ENCODE measurements at regions not wholly inside any gene's neighbourhood (a gene's known extent, or its start where the extent isn't known, plus 50 kb on each side); places are given as distances from the start of the nearest gene placed in this dataset.

DNA sequence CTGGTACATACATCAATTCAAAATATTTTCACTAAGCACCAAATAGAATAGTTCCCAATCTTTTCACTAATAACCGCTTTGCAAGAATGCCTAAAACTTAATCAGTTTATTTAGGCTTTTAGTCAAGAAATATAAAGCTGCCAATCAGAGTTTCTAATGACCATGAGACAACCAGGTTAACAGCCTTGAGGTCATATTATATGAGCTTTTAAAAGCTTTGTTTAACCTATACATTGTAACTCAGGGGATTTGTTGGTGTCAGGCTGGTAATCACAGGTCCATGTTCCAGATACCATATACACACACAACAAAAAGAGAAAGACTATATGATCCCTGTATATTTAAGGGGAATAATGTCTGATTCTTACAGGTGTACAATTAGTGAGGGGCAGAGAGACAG is 246.2 kb upstream of the ADGRL2 start:
- H3K27me3 ChIP-seq, result no peaks in the 10 kb centered on the region
- H3K36me3 ChIP-seq, result no peaks in the 10 kb centered on the region
- H3K9me3 ChIP-seq, result no peaks in the 10 kb centered on the region
- TF ChIP-seq, protein P1, sequence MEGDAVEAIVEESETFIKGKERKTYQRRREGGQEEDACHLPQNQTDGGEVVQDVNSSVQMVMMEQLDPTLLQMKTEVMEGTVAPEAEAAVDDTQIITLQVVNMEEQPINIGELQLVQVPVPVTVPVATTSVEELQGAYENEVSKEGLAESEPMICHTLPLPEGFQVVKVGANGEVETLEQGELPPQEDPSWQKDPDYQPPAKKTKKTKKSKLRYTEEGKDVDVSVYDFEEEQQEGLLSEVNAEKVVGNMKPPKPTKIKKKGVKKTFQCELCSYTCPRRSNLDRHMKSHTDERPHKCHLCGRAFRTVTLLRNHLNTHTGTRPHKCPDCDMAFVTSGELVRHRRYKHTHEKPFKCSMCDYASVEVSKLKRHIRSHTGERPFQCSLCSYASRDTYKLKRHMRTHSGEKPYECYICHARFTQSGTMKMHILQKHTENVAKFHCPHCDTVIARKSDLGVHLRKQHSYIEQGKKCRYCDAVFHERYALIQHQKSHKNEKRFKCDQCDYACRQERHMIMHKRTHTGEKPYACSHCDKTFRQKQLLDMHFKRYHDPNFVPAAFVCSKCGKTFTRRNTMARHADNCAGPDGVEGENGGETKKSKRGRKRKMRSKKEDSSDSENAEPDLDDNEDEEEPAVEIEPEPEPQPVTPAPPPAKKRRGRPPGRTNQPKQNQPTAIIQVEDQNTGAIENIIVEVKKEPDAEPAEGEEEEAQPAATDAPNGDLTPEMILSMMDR (IDR thresholded peaks at IDR 0.05), result no peak
- TF ChIP-seq POLR2A (IDR thresholded peaks at IDR 0.05), result no peak
- H3K4me3 ChIP-seq, result no peak overlapping the region
- no peak overlapping the region for H3K27ac ChIP-seq
- H3K4me1 ChIP-seq, result no peaks in the 10 kb centered on the region
- DNase-seq, result no peak

DNA sequence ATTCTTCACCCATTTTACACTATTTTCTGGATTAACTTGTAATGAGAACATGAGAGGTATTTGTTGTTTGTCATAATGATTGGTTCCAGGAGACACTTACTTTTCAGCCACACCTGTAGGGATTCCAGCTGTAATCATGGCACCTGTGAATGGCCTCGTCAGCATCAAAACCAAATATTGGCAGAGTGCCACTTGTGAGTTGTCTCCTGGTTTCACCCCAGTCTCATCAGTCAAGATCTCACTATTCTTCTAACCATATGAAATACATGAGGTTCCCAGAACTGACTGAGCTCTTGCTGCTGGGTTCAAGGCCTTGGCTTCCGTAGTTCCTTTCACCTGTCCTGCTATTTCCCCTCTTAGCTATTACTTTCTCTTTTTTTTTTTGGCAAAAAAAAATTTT is 246.6 kb upstream of the ADGRL2 start:
- no peak for DNase-seq
- H3K9me3 ChIP-seq, result no peaks in the 10 kb centered on the region
- no peaks in the 10 kb centered on the region for H3K4me1 ChIP-seq
- H3K27me3 ChIP-seq, result no peaks in the 10 kb centered on the region
- H3K27ac ChIP-seq, result no peak overlapping the region
- TF ChIP-seq, protein P1 (IDR thresholded peaks at IDR 0.05), result no peak
- no peak for TF ChIP-seq POLR2A (IDR thresholded peaks at IDR 0.05)
- H3K4me3 ChIP-seq, result no peak overlapping the region
- no peaks in the 10 kb centered on the region for H3K36me3 ChIP-seq

DNA sequence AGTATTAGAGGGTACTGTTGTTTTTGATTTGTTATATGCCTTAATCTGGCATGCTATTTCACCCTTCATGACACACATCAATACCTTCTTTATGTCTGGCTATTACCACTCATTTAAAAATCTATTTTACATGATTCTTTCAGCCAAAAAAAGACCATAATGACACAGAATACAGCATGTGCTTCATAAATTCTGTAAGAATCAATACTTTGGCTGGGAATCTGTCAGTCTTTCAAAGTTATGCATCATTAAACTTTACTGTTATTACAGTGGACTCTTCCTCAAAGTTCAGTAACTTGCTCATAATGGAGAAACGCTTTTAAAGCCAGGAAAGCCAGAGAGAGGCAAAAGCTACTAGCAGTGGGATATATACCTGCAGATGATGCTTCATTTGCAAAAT is 247.2 kb upstream of the ADGRL2 start:
- DNase-seq, result no peak
- H3K4me1 ChIP-seq, result no peaks in the 10 kb centered on the region
- H3K4me3 ChIP-seq, result no peak overlapping the region
- no peak for TF ChIP-seq POLR2A (IDR thresholded peaks at IDR 0.05)
- TF ChIP-seq, protein P1 (IDR thresholded peaks at IDR 0.05), result no peak
- H3K27ac ChIP-seq, result no peak overlapping the region
- H3K36me3 ChIP-seq, result no peaks in the 10 kb centered on the region
- no peaks in the 10 kb centered on the region for H3K9me3 ChIP-seq
- no peaks in the 10 kb centered on the region for H3K27me3 ChIP-seq

DNA sequence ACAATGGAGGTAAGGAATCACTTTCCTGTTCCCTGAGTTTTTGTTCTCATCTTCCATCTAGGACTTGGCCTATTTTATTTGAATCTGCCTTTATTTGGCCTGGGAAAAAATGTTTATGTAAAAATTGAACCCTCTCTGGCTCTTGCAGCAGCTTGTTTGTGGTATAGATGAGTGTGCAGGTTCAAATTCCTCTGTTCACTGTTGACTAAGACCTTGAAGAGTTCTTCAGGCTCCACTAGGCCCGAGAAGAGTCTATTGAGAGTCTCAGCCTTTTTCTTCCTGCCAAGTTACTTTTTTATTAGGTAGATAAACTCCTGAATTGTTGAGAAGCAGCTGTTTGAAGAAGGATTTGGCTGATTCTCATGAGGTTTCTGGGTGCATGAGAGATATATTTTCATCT is 248.8 kb upstream of the ADGRL2 start:
- H3K4me3 ChIP-seq, result no peak overlapping the region
- H3K4me1 ChIP-seq, result no peaks in the 10 kb centered on the region
- no peaks in the 10 kb centered on the region for H3K27me3 ChIP-seq
- no peaks in the 10 kb centered on the region for H3K36me3 ChIP-seq
- no peaks in the 10 kb centered on the region for H3K9me3 ChIP-seq
- TF ChIP-seq, protein P1 (IDR thresholded peaks at IDR 0.05), result no peak
- no peak for TF ChIP-seq POLR2A (IDR thresholded peaks at IDR 0.05)
- no peak for DNase-seq
- no peak overlapping the region for H3K27ac ChIP-seq

DNA sequence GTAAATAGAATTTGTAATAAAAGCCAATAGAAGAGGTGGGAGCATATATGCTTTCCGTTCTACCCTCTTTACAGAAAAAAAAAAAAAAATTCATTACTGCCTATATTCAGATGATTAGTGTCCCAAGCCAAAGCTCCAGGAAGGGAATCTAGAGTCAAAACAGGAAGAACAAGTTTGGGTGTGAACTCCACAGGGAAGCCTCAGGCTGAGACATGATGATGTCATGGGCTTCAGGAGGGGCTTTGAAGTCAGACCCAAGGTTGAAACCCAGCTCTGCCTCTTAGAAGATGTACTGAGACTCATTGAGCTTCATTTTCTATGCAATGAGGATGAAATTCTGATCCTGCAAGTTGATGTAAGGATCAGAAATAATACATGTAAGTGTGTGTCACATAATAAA is 250.0 kb upstream of the ADGRL2 start:
- no peak overlapping the region for H3K27ac ChIP-seq
- DNase-seq, result no peak

More for the DNA sequence above, 250.0 kb upstream of the ADGRL2 start:
- Histone ChIP-seq H3K4me3 (no peak overlapping the region), H3K36me3 (no peaks in the 10 kb centered on the region), H3K27me3 (no peaks in the 10 kb centered on the region), H3K9me3 (no peaks in the 10 kb centered on the region), H3K4me1 (no peaks in the 10 kb centered on the region)
- TF ChIP-seq, protein P1 (IDR thresholded peaks at IDR 0.05), result no peak
- TF ChIP-seq POLR2A (IDR thresholded peaks at IDR 0.05), result no peak
